ENCODE measurements at regions not wholly inside any gene's neighbourhood (a gene's known extent, or its start where the extent isn't known, plus 50 kb on each side); places are given as distances from the start of the nearest gene placed in this dataset.

GRCh38 chr3:103055021-103055520, 620.3 kb downstream of the ZPLD1 start:
- no peak for TF ChIP-seq CTCF (IDR thresholded peaks at IDR 0.05; ENCODE audit: poor library complexity, severe bottlenecking)
- no peak for TF ChIP-seq REST (IDR thresholded peaks at IDR 0.05; ENCODE audit: borderline replicate concordance)
- TF ChIP-seq TAF1 (IDR thresholded peaks at IDR 0.05; ENCODE audit: low read depth): no peak
- no peak for TF ChIP-seq EP300 (conservative IDR thresholded peaks at IDR 0.05; ENCODE audit: poor library complexity, severe bottlenecking)
- TF ChIP-seq POLR2AphosphoS5 (IDR thresholded peaks at IDR 0.05): no peak
- no peak for TF ChIP-seq MXI1 (conservative IDR thresholded peaks at IDR 0.05; ENCODE audit: poor library complexity, severe bottlenecking)
- no peak for TF ChIP-seq EZH2 (IDR thresholded peaks at IDR 0.05; ENCODE audit: borderline replicate concordance, insufficient read depth, low read length, poor library complexity, severe bottlenecking)
